Hepatocyte (in vitro differentiated cells): ENCODE measurements at regions not wholly inside any gene's neighbourhood (a gene's known extent, or its start where the extent isn't known, plus 50 kb on each side); places are given as distances from the start of the nearest gene placed in this dataset.

ENCODE experiments used
- EZH2 ChIP-seq: fragments of 200-600 bp; sonication (generic); IDR thresholded peaks from 2 replicates; pipeline ENCODE4 v1.6.1; 2016; ENCODE audit warnings: antibody characterized with exemption, mild to moderate bottlenecking, borderline replicate concordance
- TF ChIP-seq, protein P1 (sequence below): fragments of 200-600 bp; sonication (generic); IDR thresholded peaks from 2 replicates; pipeline ENCODE4 v1.5.1; 2016; ENCODE audit warnings: antibody characterized with exemption, mild to moderate bottlenecking; ENCODE audit not compliant: poor library complexity

DNA sequence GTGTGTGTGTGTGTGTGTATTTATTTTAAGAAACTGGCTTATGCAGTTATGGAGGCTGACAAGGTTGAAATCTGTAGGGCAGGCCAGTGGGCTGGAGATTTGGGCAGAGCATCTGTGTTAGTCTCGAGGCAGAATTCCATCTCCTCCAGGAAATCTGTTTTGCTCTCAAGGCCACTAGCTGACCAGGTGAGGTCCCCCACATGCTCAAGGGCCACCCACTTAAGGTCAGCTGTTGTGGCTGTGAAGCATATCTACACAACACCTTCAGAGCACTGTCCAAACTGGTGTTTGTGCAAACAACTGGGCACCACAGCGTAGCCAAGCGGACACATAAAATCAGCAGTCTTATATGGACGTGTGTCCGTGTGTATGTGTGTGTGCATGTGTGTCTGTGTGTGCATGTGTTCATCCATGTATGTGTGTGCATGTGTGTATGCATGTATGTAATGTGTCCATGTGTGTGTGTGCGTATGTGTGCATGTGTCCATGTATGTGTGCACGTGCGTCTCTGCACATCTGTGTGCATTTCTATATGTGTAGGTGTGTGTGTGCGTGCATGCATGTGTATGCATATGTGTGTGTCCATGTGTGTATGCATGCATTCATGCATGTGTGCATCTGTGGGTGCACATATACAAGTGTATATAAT, 400.9 kb downstream of the BRD1 start:
- TF ChIP-seq, protein P1, sequence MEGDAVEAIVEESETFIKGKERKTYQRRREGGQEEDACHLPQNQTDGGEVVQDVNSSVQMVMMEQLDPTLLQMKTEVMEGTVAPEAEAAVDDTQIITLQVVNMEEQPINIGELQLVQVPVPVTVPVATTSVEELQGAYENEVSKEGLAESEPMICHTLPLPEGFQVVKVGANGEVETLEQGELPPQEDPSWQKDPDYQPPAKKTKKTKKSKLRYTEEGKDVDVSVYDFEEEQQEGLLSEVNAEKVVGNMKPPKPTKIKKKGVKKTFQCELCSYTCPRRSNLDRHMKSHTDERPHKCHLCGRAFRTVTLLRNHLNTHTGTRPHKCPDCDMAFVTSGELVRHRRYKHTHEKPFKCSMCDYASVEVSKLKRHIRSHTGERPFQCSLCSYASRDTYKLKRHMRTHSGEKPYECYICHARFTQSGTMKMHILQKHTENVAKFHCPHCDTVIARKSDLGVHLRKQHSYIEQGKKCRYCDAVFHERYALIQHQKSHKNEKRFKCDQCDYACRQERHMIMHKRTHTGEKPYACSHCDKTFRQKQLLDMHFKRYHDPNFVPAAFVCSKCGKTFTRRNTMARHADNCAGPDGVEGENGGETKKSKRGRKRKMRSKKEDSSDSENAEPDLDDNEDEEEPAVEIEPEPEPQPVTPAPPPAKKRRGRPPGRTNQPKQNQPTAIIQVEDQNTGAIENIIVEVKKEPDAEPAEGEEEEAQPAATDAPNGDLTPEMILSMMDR, result no peak
- TF ChIP-seq EZH2, result no peak
